ENCODE measurements at regions not wholly inside any gene's neighbourhood (a gene's known extent, or its start where the extent isn't known, plus 50 kb on each side); places are given as distances from the start of the nearest gene placed in this dataset.

DNA sequence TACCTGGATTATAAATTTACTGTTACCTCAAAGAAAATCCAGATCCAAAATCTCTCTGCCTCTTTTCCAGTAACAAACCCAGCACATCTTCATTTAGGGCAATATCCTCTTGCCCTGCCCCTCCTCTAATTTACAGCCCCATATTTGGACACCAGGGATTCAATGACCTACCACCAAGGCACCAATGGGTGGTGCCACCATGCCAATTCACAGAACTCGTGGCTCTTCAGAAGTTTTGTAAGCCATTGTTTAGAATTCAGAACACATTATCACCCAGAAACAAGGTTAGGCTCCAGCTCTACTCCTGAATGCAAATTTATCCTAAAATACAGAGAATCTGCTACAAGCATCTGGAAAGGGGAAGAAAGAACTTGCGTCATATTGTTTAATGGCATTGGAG lies 67.8 kb upstream of the SASH1 start:
- DNase-seq (ENCODE audit: low read depth), result no peak
- TF ChIP-seq POLR2A (IDR thresholded peaks at IDR 0.05; ENCODE audit: extremely low read depth, insufficient read length), result no peak
- TF ChIP-seq, protein P1, sequence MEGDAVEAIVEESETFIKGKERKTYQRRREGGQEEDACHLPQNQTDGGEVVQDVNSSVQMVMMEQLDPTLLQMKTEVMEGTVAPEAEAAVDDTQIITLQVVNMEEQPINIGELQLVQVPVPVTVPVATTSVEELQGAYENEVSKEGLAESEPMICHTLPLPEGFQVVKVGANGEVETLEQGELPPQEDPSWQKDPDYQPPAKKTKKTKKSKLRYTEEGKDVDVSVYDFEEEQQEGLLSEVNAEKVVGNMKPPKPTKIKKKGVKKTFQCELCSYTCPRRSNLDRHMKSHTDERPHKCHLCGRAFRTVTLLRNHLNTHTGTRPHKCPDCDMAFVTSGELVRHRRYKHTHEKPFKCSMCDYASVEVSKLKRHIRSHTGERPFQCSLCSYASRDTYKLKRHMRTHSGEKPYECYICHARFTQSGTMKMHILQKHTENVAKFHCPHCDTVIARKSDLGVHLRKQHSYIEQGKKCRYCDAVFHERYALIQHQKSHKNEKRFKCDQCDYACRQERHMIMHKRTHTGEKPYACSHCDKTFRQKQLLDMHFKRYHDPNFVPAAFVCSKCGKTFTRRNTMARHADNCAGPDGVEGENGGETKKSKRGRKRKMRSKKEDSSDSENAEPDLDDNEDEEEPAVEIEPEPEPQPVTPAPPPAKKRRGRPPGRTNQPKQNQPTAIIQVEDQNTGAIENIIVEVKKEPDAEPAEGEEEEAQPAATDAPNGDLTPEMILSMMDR (IDR thresholded peaks at IDR 0.05; ENCODE audit: low read depth, low read length), result no peak
- TF ChIP-seq MYC (IDR thresholded peaks at IDR 0.05; ENCODE audit: low read depth, low read length), result no peak
- TF ChIP-seq MAX (IDR thresholded peaks at IDR 0.05; ENCODE audit: low read depth, low read length), result no peak
- no peak overlapping the region for H3K4me3 ChIP-seq (ENCODE audit: low read depth, low read length)

GRCh38 chr6:148285205-148285604 lies 57.4 kb upstream of the SASH1 start:
- no peak overlapping the region for H3K4me3 ChIP-seq (ENCODE audit: low read depth, low read length)
- TF ChIP-seq POLR2A (IDR thresholded peaks at IDR 0.05; ENCODE audit: extremely low read depth, insufficient read length) (no peak), MAX (IDR thresholded peaks at IDR 0.05; ENCODE audit: low read depth, low read length) (no peak), MYC (IDR thresholded peaks at IDR 0.05; ENCODE audit: low read depth, low read length) (no peak)
- TF ChIP-seq, protein P1 (IDR thresholded peaks at IDR 0.05; ENCODE audit: low read depth, low read length), result no peak
- DNase-seq (ENCODE audit: low read depth), result no peak

- no peak overlapping the region for H3K4me3 ChIP-seq (ENCODE audit: low read depth, low read length)
- no peak for DNase-seq (ENCODE audit: low read depth)
- TF ChIP-seq POLR2A (IDR thresholded peaks at IDR 0.05; ENCODE audit: extremely low read depth, insufficient read length) (no peak), MAX (IDR thresholded peaks at IDR 0.05; ENCODE audit: low read depth, low read length) (no peak), MYC (IDR thresholded peaks at IDR 0.05; ENCODE audit: low read depth, low read length) (no peak)
- TF ChIP-seq, protein P1 (IDR thresholded peaks at IDR 0.05; ENCODE audit: low read depth, low read length), result no peak
Observed at GRCh38 chr6:148286563-148286962, 56.1 kb upstream of the SASH1 start.

DNA sequence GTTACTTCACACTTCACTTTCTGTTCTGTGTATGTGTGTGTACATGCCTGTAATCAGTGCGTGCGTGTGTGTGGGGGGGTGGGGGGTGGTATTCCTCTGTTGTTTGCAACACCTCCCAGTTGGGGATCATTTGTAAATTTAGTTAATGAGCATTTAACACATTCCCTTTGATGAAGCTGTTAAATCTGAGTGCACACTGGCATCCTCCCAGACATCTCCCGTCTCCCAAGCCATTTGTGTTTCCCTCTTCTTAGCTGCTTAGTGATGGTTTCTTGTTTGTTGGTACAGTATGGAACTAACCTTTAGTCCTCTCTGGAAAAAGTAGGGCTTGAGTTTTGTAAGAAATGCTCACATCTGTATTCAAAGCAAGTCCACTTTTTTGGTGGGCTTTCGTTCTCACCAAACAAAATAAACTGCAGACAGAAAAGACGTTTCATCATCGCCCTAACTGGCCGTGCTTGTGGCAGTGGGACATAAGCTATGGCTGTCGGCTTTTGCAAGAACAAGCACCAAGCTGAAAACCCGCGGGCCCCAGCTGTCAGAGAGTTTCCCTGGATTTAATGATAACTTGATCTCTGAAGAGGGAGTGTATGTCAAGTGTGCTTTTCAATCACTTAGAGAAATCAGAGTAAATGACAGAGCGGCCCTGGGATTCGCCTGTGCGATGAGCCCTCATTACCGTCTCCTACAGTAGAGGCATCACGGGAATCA lies 54.9 kb upstream of the SASH1 start:
- no peak for DNase-seq (ENCODE audit: low read depth)
- TF ChIP-seq MYC (IDR thresholded peaks at IDR 0.05; ENCODE audit: low read depth, low read length) (no peak), POLR2A (IDR thresholded peaks at IDR 0.05; ENCODE audit: extremely low read depth, insufficient read length) (no peak), MAX (IDR thresholded peaks at IDR 0.05; ENCODE audit: low read depth, low read length) (no peak)
- TF ChIP-seq, protein P1 (IDR thresholded peaks at IDR 0.05; ENCODE audit: low read depth, low read length), result no peak

GRCh38 chr6:148288541-148288940 lies 54.1 kb upstream of the SASH1 start:
- TF ChIP-seq MAX (IDR thresholded peaks at IDR 0.05; ENCODE audit: low read depth, low read length) (no peak), MYC (IDR thresholded peaks at IDR 0.05; ENCODE audit: low read depth, low read length) (no peak), POLR2A (IDR thresholded peaks at IDR 0.05; ENCODE audit: extremely low read depth, insufficient read length) (no peak)
- TF ChIP-seq, protein P1 (IDR thresholded peaks at IDR 0.05; ENCODE audit: low read depth, low read length), result no peak
- DNase-seq (ENCODE audit: low read depth), result no peak

More for the DNA sequence above, 54.9 kb upstream of the SASH1 start:
- no peak overlapping the region for H3K4me3 ChIP-seq (ENCODE audit: low read depth, low read length)

More at GRCh38 chr6:148288541-148288940, 54.1 kb upstream of the SASH1 start:
- H3K4me3 ChIP-seq (ENCODE audit: low read depth, low read length), result no peak overlapping the region
